HG03460 (cell line): ENCODE measurements at regions not wholly inside any gene's neighbourhood (a gene's known extent, or its start where the extent isn't known, plus 50 kb on each side); places are given as distances from the start of the nearest gene placed in this dataset.

ENCODE experiments used
- ATAC-seq: cut with Tn5 transposase; IDR thresholded peaks from one replicate; pipeline ENCODE4 v1.9.1; 2021; ENCODE audit not compliant: unreplicated experiment

DNA sequence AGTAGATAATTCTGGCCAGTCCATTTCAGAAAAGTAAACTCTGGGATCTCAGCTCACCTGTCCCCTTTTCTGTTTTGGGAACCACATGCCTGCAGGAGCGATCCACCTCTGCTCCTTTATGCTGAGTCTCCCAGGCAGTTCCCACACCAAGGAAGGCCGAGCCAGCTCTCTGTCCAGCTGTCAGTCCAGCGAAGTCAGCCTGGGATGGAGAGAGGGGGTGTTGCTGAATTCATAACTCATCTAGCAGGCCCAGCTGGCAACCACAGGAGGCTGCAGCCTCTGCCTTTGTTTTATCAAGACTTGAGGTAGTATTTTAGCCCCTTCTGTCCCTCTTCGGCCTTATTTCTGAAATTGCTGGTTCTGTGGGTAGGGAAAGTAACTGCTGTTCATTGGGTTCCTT lies 209.9 kb downstream of the ARL4C start:
- ATAC-seq, result no peak

DNA sequence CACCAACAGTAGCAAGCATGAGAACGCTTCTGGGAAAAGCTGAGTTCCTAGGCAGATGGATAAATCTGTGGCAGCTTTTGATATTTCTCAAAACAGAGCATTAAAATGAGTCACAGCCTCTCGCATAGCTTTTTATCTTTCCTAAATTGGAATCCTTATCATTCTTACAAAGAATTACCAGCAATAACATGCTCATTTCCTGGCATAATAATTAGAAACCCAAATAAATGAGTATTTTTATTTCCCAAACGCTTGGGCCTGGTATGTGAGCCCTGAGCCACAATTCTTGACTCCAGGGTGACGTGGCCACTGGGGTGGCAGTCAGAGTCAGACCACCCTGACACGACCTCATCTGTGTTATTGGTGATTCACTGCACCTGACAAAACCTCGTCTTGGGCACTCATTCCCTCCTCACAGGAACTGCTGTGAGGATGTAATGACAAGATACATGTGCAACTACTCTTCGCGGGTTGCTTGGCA lies 210.7 kb downstream of the ARL4C start:
- ATAC-seq, result no peak

DNA sequence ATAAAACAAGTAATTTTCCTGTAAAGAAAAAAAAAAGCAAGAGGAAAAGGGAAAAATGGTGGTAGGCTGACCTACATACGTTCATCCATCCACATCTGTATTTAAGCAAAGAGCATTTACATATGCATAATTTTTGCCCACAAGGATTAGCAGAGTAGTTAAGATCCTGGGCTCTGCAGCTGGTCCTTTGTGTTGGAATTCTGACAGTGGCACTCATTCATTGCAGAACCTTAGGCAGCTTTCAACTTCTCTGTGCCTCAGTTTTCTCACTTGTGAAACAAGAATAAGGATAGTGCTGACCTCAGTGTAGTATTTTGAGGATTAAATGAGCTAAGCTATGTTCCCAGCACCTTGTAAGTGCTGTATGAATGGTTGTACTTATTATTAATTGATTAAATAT lies 211.3 kb downstream of the ARL4C start:
- no peak for ATAC-seq

DNA sequence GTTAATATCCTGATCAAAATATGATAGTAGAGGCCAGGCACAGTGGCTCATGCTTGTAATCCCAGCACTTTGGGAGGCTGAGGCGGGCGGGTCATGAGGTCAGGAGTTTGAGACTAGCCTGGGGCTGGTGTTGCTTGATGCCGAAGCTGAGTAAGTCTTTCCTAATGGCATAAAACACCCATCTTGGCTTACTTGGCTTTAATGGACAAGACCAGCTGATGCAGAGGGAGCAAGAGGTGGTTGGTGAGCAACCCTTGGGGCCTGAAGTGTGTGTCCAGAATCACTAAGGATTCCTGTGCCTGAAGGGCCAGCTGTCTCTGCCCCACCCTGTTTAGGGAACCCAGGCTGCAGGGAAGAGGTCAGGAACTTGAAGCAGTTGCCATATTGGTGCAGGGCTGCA lies 217.2 kb downstream of the ARL4C start:
- no peak for ATAC-seq

DNA sequence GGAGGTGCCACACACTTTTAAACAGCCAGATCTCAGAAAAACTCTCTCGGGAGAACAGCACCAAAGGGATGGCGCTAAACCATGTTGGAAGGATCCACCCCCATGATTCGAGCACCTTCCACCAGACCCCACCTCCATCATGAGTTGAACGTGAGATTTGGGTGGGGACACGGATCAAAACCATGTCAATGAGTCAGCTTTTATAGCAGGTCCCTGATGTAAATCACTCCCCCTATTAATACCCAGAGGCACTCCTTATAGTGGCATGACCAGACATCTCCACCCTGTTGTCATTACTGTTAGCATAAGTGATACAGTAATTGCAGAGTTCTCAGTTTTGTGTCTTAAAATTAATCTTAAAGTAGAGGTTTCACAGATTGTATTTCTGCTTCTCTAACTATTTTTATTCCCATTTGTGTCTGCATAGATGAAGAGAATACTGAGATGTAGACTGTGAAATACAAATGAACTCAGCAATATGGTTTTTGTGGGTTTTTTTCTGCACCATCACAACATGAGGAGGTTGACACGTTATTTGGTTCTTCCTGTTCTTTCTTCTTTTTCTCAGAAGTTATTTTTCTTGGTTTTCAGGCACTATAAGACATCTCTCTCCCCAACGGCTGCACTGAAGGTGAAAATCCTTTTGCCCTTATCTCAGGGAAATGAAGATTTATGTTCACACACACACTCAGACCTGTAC lies 218.2 kb downstream of the ARL4C start:
- ATAC-seq, result no peak

DNA sequence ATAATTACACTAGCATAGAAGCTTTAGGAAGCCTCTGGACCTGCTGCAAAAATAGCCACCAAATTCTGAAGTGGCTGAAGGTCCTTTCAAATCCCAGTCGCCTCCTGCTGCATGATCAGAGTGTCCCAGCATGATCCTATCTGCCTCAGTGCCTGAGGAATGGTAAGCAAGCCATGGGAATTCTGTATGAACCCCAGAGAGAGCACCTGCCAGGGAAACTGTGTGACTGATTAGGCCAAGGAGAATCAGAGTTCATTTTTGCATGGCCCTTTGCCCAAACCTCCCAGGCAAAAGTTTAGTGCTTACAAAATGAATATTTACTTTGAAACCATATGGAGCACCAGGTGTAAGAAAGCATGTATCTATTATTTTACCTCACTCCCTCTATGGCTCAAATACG lies 221.4 kb downstream of the ARL4C start:
- no peak for ATAC-seq

DNA sequence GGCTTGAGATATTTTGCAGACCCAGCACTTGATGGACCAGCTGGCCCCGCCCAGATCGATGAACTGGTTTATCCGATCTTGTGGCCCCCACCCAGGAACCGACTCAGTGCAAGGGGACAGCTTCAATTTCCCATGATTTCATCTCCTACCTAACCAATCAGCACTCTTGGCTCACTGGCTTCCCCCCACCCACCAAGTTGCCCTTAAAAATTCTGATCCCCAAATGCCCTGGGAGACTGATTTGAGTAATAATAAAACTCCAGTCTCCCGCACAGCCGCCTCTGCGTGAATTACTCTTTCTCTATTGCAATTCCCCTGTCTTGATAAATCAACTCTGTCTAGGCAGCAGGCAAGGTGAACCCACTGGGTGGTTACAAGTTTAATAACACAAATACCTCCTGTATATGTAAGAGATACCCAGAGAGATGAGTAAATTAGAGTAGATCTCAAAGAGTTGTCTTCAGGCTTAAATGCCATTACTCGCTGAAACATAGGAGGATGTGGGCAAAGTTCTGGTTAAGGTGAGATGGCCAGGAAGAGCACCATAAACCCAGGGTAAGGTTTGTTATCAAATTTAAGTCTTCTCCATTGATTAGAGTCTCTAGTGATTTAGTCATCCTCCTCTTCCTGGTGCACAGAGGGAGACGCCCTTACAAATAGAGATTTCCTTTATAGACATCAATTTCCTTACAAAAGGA lies 222.8 kb downstream of the ARL4C start:
- ATAC-seq, result no peak

DNA sequence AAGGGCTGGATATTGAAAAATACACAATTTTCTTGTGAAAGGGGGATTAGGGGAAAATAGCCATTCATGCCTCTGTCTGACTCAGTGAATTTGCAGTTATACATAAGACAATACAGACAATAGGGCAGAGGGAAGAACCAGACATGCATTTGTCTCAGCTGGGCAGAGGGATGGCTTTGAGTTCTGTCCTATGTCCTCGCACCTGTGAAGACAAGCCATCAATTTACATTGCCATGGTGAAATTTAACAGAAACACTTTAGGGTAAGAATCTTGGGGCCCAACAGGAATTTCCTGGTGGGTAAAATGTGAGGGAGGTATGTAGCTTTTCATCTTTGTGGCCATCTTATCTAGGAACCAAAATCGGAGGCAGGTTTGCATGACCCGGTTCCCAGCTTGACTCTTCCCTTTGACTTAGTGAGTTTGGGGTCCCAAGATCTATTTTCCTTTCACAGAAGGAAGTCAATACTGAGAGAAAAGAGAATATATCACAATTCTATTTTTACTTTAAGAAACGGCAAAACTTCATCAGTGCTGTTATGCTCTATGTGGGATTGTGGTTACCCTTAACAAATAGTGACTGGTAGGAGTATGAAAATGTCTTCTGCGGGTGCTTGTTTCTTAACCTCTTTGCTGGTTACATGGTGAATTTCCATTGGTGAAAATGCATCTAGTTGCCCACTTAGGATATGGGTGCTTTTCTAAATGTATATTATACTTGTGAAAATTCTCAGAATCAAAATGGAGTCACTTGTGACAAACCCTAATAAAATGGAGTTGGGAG lies 221.8 kb downstream of the SPP2 start:
- ATAC-seq, result no peak

DNA sequence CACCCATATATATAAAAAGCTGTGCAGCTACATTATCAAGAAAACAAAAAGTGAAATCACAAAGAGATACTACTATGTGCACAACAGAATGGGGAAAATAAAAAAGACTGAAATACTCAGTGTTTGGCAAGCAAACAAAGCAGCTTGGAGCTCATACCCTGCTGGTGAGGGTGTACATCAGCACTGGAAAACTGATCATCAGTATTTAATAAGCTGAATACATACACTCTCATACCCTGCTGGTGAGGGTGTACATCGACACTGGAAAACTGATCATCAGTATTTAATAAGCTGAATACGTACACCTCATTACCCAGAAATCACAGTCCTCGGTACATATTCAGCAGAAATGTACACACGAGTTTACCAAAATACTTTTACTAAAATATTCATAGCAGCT lies 220.8 kb downstream of the SPP2 start:
- ATAC-seq, result no peak

DNA sequence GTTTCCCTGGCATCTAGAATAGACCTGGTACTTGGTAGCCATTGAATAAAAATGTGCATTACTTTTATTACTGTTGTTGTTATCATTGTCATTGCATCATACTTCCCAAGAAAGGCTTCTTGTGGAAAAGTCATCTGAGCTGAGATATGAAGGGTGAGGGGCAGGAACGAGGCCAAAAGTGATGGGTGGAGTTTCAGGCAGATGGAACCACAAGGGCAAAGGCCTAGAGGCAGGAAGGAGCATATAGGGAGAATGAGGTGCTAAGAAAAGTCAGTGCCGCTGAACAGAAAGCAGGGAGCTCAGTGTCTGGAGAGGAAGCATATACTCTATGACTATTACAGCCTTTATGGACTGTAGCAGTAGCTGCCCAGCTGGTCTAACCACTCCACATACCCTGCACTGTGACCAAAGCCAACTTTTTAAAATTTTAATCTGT lies 219.3 kb downstream of the SPP2 start:
- ATAC-seq, result no peak

DNA sequence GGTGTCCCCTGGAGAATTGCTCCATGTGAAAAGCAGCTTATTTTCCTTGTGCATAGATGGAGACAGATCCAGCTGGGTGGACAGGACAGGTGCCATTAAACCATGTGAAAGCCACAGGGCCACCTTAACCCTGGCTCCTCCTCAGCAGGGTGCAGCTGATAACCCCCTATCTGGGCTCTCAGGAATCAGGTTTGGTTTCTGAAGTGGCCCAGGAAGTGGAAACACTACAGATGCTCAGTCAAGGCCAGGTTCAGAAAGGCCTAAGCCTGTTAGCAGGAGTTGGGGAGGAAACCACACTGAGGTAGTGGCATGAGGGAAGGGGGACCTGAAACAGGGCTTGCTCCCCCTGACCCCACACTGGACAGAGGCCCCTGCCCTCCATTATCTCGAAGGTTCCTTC lies 217.0 kb downstream of the SPP2 start:
- no peak for ATAC-seq

DNA sequence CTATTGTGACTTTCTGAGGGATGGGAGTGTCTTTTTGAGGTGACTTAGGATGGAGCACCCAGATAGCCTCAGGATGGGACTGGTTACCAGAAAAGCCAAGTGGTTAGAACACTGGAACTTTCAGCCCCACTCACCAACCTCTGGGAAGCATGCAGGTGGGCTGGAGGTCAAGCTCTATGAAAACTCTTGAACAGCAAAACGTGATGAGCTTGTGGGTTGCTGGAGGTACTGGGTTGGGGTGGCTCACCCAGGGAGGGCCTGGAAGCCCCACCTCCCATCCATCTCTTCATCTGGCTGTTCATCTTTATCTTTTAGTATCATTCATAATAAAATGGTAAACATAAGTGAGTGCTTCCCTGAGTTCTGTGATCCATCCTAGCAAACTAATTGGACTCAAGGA lies 216.4 kb downstream of the SPP2 start:
- ATAC-seq, result no peak

DNA sequence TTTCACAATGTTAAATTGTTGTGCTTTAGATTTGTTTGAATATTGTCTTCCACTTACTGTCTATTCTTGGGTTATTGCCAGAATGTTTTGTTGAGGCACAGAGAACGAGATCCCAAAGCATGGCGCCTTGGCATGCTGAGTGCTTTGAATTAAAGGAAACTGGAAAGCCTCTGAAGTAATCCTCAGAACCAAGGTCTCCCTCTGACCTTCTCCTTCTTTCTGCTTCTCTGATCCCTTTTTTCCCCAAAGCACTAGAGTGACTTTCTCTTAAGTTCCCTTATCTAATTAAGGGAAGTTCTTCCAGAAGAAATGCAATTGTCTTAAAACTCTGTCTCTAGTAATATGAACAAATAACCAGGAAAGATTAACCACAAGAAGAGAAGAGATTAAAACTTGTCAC lies 214.7 kb downstream of the SPP2 start:
- ATAC-seq, result no peak

DNA sequence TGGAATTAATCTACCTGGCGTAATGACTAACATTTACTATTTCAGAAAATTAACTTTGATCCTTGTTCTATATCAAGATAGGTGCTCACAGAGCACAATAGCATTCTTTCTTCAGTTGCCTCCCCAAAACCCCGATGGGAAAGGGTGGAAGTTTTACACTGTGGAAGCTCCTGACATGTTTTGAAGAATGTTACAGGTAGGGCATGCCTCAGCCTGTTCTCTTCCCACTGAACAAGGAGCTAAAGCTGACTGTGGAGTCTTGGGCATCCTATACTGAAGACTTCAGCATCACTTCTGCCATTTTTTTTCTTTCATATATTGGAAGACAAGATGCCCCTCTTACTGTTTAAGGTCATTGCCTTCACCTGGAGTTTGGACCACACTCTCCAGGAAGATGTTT lies 211.2 kb downstream of the SPP2 start:
- ATAC-seq, result no peak

DNA sequence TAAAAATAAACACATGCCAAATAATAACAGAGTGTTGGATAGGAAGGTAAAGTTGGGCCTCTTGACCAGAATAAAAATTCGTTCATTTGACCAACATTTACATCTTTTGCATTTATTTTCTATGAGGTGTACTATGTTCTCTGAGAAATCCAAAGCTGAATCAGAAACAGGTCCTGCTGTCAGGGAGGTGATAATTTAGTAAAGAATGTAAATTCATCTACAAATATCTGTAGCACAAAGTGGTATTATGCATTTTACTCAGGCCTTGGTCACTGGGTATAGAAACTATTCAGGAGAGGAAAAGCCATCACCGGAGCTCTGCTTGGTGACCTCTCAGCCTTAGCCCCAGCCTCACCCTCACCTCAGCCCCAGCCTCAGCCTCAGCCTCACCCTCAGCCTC lies 208.9 kb downstream of the SPP2 start:
- no peak for ATAC-seq

DNA sequence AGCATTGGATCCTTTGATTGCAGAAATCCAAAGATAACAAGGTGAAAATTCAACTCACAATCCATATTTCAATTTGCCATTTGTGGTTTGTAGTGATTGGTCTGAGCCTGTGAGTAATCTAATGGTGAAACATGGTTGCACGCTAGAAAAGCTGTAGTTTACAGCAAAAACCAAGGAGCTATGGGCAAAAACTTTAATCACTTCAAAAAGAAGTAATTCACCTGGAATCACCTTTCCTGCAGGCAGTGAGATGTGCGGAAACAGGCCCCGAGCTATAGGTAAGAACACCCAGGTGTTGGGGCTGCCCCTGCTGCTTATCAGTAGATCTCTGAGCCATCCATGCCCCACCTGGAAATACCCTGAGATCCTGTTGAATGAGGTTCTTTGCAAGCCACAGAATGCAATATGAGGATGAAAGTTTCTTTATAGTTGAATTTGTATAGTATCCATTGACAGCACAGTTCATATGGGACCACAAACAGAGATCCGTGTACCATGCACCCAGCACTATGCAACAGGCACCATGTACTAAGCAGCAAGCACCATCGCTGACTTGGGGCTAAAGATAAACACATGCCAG lies 208.2 kb downstream of the SPP2 start:
- no peak for ATAC-seq

DNA sequence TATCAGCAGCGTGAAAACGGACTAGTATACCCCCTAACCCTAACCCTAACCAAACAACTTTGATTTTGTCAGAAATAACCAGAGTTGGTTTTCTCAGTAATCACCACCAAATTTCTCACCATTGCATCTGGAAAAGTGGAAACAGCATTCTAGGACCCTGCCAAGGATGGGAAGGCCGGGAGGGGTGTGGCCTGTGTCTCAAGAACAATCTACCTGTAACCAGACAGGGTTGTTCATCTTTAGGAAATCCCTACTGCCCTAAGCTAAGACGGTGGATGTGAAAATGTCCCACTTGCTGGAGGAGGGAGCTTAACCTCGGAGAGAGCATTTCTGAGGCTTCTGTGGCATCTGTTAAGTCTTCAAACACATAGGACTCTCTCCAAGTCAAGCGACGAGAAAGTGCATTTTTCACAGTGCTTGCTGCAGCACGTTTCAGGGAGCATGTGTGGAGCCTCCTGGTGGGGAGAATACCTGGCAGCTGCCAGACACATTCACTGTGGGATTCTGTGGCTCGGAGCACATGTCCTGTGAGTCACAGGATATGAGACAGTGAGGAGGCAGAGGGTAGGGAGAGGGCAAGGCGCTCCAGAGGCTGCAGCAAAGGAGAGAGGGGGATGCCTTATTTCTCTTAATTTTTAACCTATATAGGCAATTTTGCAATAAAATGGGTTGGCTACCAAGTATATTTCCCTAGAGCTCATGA lies 207.5 kb downstream of the SPP2 start:
- ATAC-seq, result no peak

DNA sequence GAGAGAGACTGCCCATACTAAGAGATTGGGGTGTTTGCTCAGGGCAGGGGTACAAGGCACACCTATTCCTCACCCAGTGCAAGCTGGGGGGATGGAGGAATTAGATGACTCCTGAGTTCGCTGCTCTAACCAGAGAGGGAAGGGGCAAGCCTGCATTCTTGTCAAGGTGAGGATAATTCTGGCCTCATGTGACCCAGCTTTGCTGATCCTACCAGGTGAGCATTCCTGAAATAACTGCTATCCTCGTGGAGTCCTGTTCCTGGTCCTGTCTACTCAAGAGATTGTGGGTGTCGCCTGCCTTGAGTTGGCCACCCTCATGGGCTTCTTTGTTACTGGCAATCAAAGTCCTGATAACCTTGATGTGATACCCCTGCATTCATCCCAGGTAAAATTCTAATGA lies 206.0 kb downstream of the SPP2 start:
- no peak for ATAC-seq

DNA sequence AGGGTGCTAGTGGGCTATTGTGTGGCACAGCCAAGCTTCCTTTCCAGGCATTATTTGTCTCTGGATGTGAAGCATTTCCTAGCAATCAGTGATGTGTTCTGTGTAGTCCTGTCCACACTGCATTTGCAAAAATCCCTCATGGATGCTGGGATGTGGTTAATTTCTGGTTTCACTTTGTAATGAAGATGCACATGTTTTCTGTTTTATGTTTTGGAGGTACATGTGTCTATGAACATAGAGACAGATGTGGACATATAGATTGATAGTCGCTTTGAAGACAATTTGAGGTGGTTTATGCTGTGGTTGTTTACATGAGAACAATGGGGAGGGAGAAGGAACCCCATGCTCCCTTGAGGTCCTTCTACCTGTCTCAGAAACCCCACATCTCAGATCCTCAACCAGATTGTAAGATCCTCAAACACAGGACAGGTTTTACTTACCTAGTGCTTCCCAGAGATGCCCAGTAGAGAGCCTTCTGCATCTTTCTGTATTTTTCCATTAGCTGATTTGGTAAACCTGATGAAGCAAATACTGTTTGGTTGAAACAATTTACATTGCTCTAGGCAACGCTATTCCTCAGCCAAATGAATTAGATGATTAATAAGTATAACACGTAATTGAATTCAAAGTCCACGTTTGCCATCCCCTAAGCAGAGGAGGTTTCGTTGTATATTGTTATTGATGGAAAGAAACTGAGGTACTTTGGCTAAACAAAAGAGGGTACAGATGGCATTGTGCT lies 204.4 kb downstream of the SPP2 start:
- no peak for ATAC-seq

DNA sequence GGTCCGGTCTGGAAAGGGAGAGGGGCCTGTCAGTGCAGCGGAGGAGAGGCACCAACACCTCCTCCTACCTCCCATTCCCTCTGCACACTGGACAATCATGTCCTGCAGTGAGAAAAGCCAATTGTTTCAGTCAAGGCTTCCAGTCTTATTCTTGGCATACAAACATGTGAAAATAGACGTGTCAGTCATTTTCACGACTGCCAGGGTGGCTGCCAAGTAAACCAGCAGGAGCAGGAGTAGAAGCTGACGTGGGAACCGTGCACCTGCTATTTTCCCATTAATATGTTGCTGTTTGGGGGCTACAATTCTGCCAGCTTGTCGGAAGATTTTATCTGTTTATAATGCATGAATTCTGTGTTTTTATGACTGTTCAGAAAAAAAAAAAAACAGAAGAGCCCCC lies 202.3 kb downstream of the SPP2 start:
- ATAC-seq, result no peak
